Fibroblast of villous mesenchyme (primary cell): ENCODE measurements at regions not wholly inside any gene's neighbourhood (a gene's known extent, or its start where the extent isn't known, plus 50 kb on each side); places are given as distances from the start of the nearest gene placed in this dataset.
A peak's percentile ranks its signal among the peaks of the same experiment; 100 is the strongest.

Experiments
- DNase-seq: peaks from one replicate; pipeline ENCODE4 v3.0.0-alpha.2; 2010; ENCODE audit warnings: low read depth
- H3K4me3 ChIP-seq: 2 replicates; pipeline ENCODE4 v1.5.1; 2011; ENCODE audit warnings: low read depth, mild to moderate bottlenecking, low read length
- TF ChIP-seq, protein P1 (sequence below): IDR thresholded peaks from 2 replicates; pipeline ENCODE4 v1.5.1; 2012; ENCODE audit warnings: low read depth, mild to moderate bottlenecking, low read length; ENCODE audit not compliant: insufficient read depth

DNA sequence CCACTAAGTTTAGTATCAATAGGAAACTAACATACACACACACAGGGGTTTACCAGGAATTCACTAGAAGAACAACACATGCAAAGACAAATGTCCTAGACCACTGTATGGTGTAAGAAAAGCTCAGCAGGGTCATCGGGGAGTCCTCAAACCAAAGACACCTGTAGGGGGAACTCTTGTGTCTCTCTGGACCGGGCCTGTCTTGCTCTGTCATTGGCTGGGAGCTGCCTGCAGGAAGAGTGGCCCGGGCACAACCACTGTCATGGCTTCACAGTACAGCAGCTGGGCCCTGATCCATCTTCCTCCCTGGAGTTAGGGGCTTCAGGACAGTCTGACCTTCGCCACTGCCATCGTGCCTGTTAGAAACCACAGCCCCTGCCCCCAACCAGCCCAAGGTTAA lies 263.6 kb upstream of the DYNLRB2 start:
- TF ChIP-seq, protein P1, sequence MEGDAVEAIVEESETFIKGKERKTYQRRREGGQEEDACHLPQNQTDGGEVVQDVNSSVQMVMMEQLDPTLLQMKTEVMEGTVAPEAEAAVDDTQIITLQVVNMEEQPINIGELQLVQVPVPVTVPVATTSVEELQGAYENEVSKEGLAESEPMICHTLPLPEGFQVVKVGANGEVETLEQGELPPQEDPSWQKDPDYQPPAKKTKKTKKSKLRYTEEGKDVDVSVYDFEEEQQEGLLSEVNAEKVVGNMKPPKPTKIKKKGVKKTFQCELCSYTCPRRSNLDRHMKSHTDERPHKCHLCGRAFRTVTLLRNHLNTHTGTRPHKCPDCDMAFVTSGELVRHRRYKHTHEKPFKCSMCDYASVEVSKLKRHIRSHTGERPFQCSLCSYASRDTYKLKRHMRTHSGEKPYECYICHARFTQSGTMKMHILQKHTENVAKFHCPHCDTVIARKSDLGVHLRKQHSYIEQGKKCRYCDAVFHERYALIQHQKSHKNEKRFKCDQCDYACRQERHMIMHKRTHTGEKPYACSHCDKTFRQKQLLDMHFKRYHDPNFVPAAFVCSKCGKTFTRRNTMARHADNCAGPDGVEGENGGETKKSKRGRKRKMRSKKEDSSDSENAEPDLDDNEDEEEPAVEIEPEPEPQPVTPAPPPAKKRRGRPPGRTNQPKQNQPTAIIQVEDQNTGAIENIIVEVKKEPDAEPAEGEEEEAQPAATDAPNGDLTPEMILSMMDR, result no peak
- no peak for DNase-seq
- no peak overlapping the region for H3K4me3 ChIP-seq

DNA sequence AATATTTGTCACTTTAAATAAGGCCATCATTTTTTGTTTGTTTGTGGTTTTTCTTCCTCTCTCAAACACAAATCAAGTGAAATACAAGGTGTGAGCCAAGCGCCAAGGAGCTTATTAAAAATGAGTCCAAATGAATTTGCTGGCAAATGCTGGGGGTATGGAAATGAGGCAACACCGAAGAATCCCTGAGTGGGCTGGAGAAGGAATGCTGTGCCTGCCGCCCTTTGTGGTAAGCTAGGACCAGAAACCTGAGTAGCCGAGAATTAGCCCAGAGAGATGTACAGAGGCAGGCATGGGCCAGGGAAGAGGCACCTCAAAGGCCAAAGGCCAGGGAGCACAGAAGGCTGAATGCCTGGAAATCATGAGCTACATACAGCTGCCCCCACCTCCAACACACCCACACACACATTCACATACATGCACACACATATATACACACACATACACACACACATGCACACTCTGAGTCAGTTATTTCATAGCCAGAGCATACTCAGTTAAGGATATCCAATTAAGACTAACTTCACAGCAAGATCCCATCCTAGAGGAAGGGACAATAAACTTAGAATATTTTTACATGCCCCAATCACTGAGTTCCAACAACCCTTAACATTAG lies 266.1 kb upstream of the DYNLRB2 start:
- peak; percentile 6 for DNase-seq
- no peak overlapping the region for H3K4me3 ChIP-seq
- TF ChIP-seq, protein P1, result no peak

DNA sequence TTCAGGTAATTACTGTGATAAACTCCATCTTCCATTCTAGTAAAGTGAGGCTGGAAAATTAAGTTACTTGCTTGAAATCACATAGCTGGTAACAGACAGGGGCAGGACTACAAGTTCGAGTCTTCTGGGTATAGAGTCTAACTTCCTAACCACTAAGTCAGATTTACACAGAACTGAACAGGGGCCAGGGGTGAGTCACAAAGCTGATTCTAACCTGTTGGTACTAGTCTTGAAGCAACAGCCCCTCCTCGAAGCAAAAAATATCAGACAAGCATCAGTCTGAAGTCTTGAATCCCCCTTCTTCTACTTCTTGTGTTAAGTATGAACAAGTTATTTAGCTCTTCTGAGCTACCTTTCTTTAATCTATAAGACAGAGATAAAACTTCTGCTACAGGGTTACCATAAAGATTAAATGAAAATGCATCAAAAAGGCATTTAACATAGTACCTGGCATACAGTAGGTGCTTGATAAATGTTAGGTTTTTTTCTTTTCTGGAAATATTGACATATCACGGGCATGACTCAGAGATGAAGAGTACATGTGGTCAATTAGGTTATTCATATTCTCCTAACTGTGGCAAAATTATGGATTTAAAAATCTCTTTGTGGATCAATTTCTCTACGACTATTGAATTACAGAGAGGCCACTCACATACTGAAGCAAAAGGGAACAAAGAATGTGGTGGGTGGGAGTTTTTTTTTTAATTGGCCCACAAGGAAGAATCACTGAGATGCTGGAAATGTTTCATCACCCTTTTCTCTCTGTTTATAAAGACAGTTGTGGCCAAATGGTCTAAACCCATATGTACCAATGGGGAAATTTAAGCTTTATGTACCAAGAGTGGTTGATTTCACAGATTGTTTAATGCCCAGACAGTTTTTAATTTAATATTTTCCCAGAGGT lies 266.9 kb upstream of the DYNLRB2 start:
- TF ChIP-seq, protein P1, result no peak
- peak; percentile 3 for DNase-seq
- no peak overlapping the region for H3K4me3 ChIP-seq

DNA sequence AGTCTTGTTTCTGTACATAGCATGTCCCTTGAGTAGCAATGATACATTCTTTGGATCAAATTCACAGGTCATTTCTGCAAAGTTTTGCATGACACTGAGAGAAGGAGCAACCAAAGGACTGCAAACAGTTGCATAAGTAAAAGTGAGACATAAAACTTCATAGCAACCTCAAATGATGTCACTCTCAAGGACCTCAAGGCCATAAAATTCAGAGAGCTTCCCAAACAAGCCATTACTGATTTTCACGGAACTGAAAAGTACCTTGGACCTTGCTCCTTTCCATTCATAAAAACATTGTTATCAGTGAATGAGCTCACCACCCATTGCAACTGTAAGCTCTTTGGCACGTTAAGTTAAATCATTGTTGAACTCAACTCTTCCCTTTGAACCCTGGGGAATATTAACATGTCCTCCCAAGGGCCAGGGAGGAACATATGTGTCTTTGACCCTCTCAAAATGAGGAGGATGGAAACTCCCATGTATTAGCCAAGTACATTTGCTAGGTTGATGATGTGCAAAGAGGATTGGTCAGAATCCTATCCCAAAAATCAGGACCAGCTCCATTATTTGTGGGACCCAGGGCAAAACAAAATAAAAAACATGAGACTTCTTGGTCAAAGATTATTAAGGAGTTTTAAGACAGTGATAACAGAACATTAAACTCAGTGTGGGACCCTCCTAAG lies 275.0 kb upstream of the DYNLRB2 start:
- DNase-seq, result peak; percentile 44
- TF ChIP-seq, protein P1, result no peak
- no peak overlapping the region for H3K4me3 ChIP-seq

DNA sequence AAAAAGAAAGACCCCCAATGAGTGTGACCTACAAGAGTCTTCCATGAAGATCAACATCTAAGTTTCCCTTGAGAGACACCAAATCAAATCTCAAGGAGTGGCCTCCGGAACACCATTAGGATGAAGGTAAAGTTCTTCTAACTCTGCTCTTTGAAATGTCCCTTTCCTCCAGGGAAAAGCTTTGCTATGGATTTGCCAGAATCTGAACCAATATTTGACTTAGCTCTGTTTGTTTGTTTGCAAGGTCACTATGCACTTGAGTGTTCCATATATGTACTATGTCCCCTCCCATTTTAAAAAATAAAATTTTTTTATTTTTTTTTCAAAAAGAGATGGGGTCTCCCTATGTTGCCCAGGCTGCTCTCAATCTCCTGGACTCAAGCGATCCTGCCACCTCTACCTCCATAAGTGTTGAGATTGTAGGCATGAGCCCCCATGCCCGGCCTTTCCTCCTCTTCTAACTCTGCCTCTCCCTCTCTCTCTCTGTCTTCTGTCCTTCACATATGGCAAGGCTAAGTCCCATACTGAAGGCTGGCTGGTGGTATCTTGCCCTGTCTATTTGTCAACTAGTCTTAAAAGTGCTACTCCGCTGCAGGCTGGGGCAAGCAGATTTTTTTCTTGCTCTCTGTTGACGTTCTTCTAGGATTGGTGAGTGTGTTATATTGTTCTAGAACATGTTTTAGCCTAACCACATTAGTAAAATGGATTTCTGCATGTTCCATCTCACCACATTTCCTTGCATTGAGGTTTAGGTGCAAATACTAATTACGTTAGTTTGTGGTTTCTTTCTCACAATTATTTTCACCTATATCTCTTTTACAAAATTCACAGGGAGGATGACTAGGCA lies 276.7 kb upstream of the DYNLRB2 start:
- TF ChIP-seq, protein P1, result no peak
- no peak for DNase-seq
- no peak overlapping the region for H3K4me3 ChIP-seq

DNA sequence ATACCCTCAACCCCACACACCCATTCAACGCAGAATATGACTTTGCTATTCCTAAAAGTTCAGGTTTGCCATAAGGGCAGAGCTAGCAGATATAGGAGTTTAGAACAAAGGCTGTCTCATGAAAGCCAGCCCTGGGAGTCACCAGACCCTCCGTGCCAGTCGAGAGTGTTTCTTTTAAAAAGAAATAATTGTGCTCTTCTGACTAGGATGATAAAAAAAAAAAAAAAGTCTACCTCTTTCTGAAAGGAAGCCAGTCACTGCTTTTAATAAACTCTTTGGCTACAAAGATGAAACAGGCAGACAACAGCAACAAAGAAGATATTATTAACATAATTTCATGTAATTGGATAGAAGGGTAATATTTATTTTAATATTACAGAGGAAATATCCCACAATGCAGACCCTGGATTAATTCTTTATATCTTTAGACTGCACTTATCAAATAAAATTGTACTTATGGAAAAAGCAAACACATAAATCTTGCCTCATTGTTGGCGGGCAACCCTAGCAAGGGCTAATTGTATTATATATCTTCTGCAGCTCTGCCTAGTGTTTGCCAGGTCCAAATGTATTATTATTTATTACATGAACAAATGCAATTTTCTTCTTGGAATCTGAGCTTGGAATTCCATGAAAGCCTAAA lies 277.5 kb upstream of the DYNLRB2 start:
- no peak for DNase-seq
- H3K4me3 ChIP-seq, result no peak overlapping the region
- TF ChIP-seq, protein P1, result no peak
